ENCODE measurements at regions not wholly inside any gene's neighbourhood (a gene's known extent, or its start where the extent isn't known, plus 50 kb on each side); places are given as distances from the start of the nearest gene placed in this dataset.

DNA sequence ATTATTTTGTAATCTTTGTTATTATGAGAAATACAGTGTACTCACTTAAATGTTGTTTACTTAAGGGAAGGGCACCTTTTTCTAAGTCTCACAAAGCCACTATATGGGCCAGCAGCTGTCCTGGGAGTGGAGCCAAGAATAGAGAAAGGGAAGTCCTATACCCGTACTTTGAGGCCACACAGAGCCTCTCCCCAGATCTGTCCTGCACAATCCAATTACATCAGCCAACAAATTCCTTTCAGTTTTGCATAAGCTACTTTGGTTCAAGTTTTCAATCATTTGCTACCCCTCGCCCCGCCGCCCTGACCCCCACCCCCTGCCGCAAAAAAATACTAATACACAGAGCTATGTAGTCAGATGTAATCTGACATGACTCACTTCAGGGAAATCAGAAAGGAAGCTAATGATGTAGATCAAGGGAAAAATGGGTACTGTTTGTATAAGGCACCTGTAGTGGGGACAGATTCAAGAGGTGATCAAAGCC, 297.4 kb upstream of the NEBL start:
- H3K4me3 ChIP-seq (ENCODE audit: low read depth, low read length) = no peak overlapping the region
- TF ChIP-seq CTCF (IDR thresholded peaks at IDR 0.05; ENCODE audit: borderline replicate concordance, insufficient read depth, low read depth, low read length) = no peak

GRCh38 chr10:21193196-21193595, 296.1 kb upstream of the NEBL start:
- TF ChIP-seq CTCF (IDR thresholded peaks at IDR 0.05; ENCODE audit: borderline replicate concordance, insufficient read depth, low read depth, low read length) = no peak
- H3K4me3 ChIP-seq (ENCODE audit: low read depth, low read length) = no peak overlapping the region

DNA sequence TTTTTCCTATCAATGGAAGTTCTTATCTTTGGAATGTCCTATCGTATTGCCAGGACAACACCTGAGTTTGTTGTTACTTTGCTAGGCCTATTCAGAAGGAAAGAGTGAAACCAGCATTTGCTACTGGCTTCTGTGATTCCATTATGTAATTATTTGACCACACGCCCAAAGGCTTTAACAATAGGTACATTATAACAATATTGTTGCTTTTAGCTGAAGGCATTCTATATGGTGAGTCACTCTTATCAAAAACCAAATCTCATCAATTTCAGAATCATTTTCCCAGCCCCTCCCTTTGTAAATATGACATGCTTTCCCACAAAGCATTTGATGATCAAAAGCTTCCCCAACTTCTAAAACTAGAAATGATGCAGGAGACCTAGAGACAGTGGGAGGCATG, 294.4 kb upstream of the NEBL start:
- no peak overlapping the region for H3K4me3 ChIP-seq (ENCODE audit: low read depth, low read length)
- TF ChIP-seq CTCF (IDR thresholded peaks at IDR 0.05; ENCODE audit: borderline replicate concordance, insufficient read depth, low read depth, low read length) = no peak

DNA sequence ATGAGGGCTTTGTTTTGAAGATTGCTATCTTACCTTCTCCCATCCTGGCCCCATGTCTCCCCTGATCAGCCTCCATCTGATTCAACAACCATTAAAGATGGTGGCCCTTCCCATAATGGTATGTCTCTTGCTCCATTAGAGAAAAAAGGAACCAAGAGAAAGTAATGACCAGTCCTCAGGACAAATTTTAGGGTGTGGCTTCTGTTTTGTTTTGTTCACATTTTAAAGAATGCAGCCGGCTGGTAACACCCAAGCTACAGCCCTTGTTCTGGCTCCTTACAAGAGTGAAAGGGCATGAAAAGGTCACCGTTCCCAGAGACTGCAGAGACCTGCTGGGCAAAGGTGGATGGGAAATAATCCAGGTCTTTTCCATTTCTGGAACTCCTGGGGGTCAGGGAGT, 287.9 kb upstream of the NEBL start:
- no peak for TF ChIP-seq CTCF (IDR thresholded peaks at IDR 0.05; ENCODE audit: borderline replicate concordance, insufficient read depth, low read depth, low read length)
- H3K4me3 ChIP-seq (ENCODE audit: low read depth, low read length) = no peak overlapping the region

GRCh38 chr10:21184216-21184615, 287.1 kb upstream of the NEBL start:
- TF ChIP-seq CTCF (IDR thresholded peaks at IDR 0.05; ENCODE audit: borderline replicate concordance, insufficient read depth, low read depth, low read length) = no peak
- H3K4me3 ChIP-seq (ENCODE audit: low read depth, low read length) = no peak overlapping the region

- TF ChIP-seq CTCF (IDR thresholded peaks at IDR 0.05; ENCODE audit: borderline replicate concordance, insufficient read depth, low read depth, low read length) = no peak
- no peak overlapping the region for H3K4me3 ChIP-seq (ENCODE audit: low read depth, low read length)
Measured at GRCh38 chr10:21183025-21183424, 285.9 kb upstream of the NEBL start.

DNA sequence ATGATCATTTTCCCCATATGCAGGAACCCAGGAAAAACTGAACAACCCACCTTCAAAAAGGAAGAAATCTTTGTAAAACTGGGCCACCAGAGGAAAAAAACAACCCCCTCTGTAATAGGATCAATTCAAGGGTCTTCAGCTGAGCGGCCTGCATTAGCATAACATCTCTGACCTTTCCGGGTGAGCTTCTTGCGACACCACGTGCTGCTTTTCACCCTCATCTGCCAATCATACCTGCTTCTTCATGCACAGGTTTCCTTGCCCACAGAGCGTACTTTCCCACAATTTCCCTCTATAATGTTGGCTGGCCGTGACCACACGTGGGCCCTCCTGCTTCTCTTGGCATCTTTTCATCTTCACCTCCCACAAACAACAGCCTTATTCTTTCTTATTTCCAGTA, 284.3 kb upstream of the NEBL start:
- no peak for TF ChIP-seq CTCF (IDR thresholded peaks at IDR 0.05; ENCODE audit: borderline replicate concordance, insufficient read depth, low read depth, low read length)

More for the DNA sequence above, 284.3 kb upstream of the NEBL start:
- no peak overlapping the region for H3K4me3 ChIP-seq (ENCODE audit: low read depth, low read length)

Data from GM12875 (cell line).